ENCODE measurements at regions not wholly inside any gene's neighbourhood (a gene's known extent, or its start where the extent isn't known, plus 50 kb on each side); places are given as distances from the start of the nearest gene placed in this dataset.
"Not testable (repeated sequence)": the region's sequence is repeated elsewhere in the genome, so short reads cannot be mapped to it uniquely, and the experiment has no call there.

DNA sequence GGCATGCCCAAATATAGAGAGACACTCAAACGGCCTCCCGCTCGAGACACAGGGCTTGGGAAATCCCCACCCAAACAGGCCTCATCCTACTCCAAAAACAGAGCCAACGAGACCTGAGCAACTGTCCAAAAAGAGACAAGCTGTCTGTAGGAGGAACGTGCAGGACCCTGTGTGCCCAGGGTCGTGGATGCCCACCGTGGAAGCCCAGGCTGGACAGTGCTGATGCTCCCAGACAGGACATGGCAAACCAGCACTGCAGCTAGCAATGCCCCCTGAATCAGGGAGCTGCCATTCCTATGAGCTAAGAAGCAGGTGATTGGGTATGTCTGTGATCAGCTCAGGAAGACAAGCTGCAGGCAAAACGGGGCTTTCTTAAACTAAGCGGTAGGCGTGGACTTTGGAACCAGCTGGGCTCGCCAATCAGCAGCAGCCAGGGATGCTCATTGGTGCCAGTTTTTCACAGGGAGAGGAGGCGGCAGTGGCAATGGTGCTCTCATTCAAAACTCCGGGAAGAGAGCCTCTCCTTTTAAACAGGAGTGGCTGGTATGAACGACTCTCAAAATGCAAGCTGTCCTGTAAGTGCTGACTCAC lies 113.1 kb upstream of the IRX2 start:
- Histone ChIP-seq H3K9me3 (ENCODE audit: control insufficient read depth, insufficient read depth, low read length) (peaks cover 74% of the 10 kb centered on the region), H3K27ac (ENCODE audit: low read depth, low read length) (no peak overlapping the region), H3K27me3 (ENCODE audit: control insufficient read depth, insufficient read depth, low read length) (no peaks in the 10 kb centered on the region), H3K4me3 (ENCODE audit: low read depth, low read length) (no peak overlapping the region)
- DNase-seq (ENCODE audit: low read depth, low spot score), result no peak
- ChIA-PET POLR2A (no interaction called here), CTCF (no interaction called here)
- TF ChIP-seq, protein P1, sequence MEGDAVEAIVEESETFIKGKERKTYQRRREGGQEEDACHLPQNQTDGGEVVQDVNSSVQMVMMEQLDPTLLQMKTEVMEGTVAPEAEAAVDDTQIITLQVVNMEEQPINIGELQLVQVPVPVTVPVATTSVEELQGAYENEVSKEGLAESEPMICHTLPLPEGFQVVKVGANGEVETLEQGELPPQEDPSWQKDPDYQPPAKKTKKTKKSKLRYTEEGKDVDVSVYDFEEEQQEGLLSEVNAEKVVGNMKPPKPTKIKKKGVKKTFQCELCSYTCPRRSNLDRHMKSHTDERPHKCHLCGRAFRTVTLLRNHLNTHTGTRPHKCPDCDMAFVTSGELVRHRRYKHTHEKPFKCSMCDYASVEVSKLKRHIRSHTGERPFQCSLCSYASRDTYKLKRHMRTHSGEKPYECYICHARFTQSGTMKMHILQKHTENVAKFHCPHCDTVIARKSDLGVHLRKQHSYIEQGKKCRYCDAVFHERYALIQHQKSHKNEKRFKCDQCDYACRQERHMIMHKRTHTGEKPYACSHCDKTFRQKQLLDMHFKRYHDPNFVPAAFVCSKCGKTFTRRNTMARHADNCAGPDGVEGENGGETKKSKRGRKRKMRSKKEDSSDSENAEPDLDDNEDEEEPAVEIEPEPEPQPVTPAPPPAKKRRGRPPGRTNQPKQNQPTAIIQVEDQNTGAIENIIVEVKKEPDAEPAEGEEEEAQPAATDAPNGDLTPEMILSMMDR (IDR thresholded peaks at IDR 0.05; ENCODE audit: low read depth, low read length), result no peak

DNA sequence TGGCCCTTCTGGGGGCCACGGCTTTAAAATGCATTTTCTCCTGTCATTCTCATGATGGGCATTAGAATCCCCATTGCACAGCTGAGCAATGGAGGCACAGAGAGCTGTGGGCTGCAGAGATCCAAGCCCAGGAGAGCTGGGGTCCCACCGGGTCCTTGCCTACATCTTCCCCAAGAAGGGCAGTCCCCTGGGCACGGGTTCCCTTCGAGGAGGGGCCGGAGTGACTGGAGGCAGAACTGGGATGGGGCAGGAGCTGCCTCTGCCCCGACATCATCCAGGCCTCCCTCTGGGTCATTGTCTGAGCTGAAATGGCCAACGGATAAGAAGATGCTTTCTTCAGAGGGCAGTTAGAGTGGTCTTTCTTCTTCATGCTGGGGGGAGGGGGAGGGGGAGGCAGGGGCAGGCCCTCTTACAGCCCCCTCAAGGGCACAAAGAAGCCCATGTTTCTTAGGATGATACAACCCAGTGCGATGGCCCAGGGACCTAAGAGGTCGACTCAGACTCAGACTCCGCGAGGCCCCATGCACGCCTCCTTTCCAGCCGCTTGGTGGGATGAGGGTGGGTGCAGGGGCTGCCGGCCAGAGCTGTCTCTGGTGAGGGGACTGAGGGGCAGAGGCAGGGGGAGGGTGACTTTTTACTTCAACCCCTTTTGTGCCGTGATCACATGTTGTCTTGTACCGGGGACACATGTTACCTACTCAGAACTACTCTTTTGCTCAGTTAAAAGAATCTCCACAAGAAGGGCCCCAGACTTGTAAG lies 112.4 kb upstream of the IRX2 start:
- Histone ChIP-seq H3K27me3 (ENCODE audit: control insufficient read depth, insufficient read depth, low read length) (no peaks in the 10 kb centered on the region), H3K9me3 (ENCODE audit: control insufficient read depth, insufficient read depth, low read length) (peaks cover 71% of the 10 kb centered on the region), H3K4me3 (ENCODE audit: low read depth, low read length) (no peak overlapping the region), H3K27ac (ENCODE audit: low read depth, low read length) (no peak overlapping the region)
- CTCF ChIA-PET, result no interaction called here
- POLR2A ChIA-PET, result no interaction called here
- no peak for DNase-seq (ENCODE audit: low read depth, low spot score)
- TF ChIP-seq, protein P1 (IDR thresholded peaks at IDR 0.05; ENCODE audit: low read depth, low read length), result no peak

GRCh38 chr5:2863133-2863532 lies 111.7 kb upstream of the IRX2 start:
- H3K9me3 ChIP-seq (ENCODE audit: control insufficient read depth, insufficient read depth, low read length), result peaks cover 70% of the 10 kb centered on the region
- no peak overlapping the region for H3K27ac ChIP-seq (ENCODE audit: low read depth, low read length)
- TF ChIP-seq, protein P1 (IDR thresholded peaks at IDR 0.05; ENCODE audit: low read depth, low read length), result no peak
- H3K27me3 ChIP-seq (ENCODE audit: control insufficient read depth, insufficient read depth, low read length), result no peaks in the 10 kb centered on the region
- no peak for DNase-seq (ENCODE audit: low read depth, low spot score)
- POLR2A ChIA-PET, result no interaction called here
- CTCF ChIA-PET, result no interaction called here
- H3K4me3 ChIP-seq (ENCODE audit: low read depth, low read length), result no peak overlapping the region

DNA sequence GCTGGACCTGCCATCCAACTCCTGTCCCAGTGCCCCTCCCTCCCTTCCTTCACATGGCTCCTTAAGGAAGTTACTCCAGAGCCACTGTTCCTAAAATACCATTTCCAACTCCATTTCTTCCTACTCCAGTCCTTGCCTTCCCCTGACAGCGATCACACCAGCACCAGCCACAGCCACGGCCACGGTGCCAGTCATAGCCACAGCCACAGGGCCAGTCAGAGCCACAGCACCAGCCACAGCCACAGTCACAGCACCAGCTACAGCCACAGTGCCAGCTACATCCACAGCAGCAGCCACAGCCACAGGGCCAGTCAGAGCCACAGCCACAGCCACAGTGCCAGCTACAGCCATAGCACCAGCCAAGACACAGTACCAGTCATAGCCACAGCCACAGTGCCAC lies 110.7 kb upstream of the IRX2 start:
- DNase-seq (ENCODE audit: low read depth, low spot score); H3K27me3 ChIP-seq (ENCODE audit: control insufficient read depth, insufficient read depth, low read length); H3K4me3 ChIP-seq (ENCODE audit: low read depth, low read length); H3K27ac ChIP-seq (ENCODE audit: low read depth, low read length); POLR2A ChIA-PET; CTCF ChIA-PET: not testable (repeated sequence)
- H3K9me3 ChIP-seq (ENCODE audit: control insufficient read depth, insufficient read depth, low read length), result peaks cover 67% of the 10 kb centered on the region

- H3K9me3 ChIP-seq (ENCODE audit: control insufficient read depth, insufficient read depth, low read length), result peaks cover 61% of the 10 kb centered on the region
- CTCF ChIA-PET, result no interaction called here
- DNase-seq (ENCODE audit: low read depth, low spot score), result no peak
- TF ChIP-seq, protein P1 (IDR thresholded peaks at IDR 0.05; ENCODE audit: low read depth, low read length), result no peak
- no peak overlapping the region for H3K27ac ChIP-seq (ENCODE audit: low read depth, low read length)
- H3K27me3 ChIP-seq (ENCODE audit: control insufficient read depth, insufficient read depth, low read length), result no peaks in the 10 kb centered on the region
- H3K4me3 ChIP-seq (ENCODE audit: low read depth, low read length), result no peak overlapping the region
- POLR2A ChIA-PET, result no interaction called here
Observed at GRCh38 chr5:2861605-2862004, 110.1 kb upstream of the IRX2 start.
